ENCODE measurements at regions not wholly inside any gene's neighbourhood (a gene's known extent, or its start where the extent isn't known, plus 50 kb on each side); places are given as distances from the start of the nearest gene placed in this dataset.

- no peak for TF ChIP-seq EZH2 (IDR thresholded peaks at IDR 0.05; ENCODE audit: borderline replicate concordance, low read length)
- TF ChIP-seq, protein P1, sequence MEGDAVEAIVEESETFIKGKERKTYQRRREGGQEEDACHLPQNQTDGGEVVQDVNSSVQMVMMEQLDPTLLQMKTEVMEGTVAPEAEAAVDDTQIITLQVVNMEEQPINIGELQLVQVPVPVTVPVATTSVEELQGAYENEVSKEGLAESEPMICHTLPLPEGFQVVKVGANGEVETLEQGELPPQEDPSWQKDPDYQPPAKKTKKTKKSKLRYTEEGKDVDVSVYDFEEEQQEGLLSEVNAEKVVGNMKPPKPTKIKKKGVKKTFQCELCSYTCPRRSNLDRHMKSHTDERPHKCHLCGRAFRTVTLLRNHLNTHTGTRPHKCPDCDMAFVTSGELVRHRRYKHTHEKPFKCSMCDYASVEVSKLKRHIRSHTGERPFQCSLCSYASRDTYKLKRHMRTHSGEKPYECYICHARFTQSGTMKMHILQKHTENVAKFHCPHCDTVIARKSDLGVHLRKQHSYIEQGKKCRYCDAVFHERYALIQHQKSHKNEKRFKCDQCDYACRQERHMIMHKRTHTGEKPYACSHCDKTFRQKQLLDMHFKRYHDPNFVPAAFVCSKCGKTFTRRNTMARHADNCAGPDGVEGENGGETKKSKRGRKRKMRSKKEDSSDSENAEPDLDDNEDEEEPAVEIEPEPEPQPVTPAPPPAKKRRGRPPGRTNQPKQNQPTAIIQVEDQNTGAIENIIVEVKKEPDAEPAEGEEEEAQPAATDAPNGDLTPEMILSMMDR (IDR thresholded peaks at IDR 0.05; ENCODE audit: low read length) = no peak
Observed at GRCh38 chr9:107805201-107805600, 315.6 kb upstream of the KLF4 start.

All from OCI-LY1 (cell line).